NCI-H2081 (cell line): ENCODE measurements at regions not wholly inside any gene's neighbourhood (a gene's known extent, or its start where the extent isn't known, plus 50 kb on each side); places are given as distances from the start of the nearest gene placed in this dataset.

Experiments used
- DNase-seq, 2 experiments: peaks; one replicate each; lab custom pipeline; 2025; lab: John Stamatoyannopoulos, UW

GRCh38 chr1:194338241-194338948, 1152.0 kb upstream of the B3GALT2 start:
- no peak for DNase-seq

DNA sequence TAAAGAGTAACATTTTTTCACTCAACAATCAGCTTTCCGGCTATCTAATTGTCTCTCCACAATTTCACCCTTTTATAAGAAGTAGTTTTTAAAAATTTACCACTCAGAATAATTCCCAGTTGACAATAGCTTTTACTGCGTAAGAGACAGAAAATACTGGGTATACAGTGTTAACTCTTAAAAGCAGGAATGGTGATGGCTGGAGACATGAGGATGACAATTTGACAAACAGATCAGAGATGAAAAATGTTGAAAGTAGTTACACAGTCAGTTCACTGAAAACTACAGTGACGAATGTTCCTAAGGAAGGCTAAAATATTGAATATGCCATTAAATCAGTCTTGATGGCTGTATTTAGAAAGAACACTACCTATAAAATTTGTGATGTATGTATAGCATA, 1146.8 kb upstream of the B3GALT2 start:
- no peak for DNase-seq

DNA sequence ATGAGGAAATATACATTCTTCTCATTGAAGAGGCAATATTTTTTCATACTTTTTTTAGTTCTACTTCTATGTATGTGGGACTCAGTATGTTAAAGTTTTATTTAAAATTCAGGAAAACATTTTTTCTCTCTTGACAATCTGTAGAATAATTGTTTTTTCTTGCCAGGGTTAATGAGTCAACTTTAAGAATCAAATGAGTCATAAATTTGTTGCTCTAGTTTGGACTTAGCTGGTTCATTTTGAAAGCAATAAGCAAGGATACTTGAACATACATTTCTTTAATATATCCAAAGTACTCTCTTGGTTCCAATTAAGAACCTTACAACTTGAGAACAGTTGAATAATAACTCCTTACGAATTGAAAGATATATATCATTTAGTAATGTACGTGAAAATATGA, 1145.3 kb upstream of the B3GALT2 start:
- no peak for DNase-seq

DNA sequence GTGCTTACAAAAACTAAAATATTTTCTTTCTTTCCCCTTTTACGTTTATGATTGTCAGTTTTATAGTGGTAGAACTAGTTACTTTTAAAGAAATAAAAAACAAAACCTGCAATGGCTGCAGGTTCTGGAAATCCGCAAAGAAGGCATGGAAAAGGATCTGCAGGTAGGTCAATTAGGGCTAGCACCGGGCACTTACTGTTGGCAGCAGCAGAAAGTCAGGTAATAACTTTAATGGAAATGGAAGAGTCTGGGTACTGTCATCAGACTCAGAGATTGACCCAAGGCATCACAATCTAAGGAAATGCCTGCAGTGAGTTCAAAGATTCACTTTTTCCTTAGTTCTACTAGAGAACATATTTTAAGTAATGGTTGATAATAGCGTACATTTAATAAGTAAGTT, 1136.3 kb upstream of the B3GALT2 start:
- DNase-seq, result no peak

DNA sequence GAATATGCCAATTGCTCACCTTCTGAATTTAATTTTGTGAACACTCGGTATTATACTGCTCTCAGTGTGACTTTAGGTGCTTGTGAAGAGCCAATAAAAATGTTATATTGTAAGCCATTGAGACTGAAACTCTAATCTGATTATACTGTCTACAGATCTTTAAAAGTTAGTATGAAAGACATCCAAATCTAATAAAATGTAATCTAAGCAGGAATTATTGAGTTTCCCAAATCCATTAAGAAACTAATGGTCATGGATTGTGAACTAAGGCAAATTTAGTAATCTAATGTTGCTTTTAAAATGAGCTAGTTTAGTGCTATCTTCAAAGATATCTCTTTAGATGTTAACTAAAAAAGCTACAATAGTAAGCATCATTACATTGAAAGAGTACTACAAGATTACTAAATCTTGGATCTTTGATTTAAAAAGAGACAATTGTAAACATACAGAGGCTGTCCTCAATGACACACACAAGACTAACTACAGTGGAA, 1132.4 kb upstream of the B3GALT2 start:
- no peak for DNase-seq

DNA sequence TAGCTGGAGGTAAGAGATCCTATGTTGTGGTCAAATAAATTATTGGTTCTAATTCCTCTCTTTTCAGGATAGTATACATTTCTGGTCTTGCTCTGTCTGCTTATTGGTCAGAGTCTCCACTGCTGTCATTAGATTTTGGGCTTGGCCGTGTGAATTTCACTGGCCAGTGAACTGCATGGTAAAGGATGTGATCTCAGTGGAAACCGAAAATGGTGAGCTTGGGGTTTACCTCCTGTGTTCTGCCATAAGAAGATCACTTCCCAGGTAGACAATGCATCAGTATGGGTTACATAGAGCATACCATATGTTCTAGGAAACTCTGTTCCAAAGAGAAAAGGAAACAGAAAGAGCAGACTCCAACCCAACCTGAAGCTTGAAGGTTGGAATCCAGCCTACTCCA, 1123.3 kb upstream of the B3GALT2 start:
- DNase-seq, result no peak

GRCh38 chr1:194309269-194309668, 1122.9 kb upstream of the B3GALT2 start:
- DNase-seq, result no peak

DNA sequence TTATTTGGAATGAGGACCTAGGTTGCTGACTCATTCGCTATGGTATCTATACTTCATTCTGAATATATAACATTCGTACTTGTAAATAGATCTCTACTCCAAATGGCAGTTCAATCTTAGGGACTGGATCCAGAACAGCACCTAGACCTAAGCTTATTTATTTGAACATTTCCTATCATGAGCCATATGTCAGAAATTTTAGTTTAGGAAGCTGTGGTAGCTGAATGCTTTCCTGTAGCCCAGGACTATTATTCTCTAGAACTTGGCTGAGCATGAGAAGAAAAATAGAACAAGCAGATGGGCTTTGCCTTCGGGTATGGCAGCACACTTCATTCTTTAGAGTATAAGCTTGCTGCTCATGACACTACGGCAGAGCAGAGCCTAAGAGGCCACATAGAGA, 1114.4 kb upstream of the B3GALT2 start:
- DNase-seq, result no peak

DNA sequence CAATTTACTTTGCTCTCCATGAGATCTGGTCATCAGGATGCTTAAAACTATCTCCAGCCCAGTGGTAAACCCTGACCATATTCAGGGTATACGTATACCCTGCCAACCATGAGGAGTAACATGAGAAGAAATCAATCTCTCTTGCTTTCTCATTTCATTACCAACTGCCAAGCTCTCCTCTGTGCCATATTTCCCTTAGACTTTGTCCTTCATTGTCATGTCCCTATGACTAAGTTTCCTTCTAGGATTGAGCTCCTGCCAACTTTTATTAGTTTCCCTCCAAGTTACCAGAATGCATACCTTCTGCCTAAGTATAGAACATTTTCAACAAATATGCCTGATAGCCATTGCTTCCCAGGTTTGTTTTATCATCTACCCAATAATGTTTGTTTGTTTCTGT, 1113.9 kb upstream of the B3GALT2 start:
- DNase-seq, result no peak

GRCh38 chr1:194298007-194298598, 1111.7 kb upstream of the B3GALT2 start:
- DNase-seq, result no peak

DNA sequence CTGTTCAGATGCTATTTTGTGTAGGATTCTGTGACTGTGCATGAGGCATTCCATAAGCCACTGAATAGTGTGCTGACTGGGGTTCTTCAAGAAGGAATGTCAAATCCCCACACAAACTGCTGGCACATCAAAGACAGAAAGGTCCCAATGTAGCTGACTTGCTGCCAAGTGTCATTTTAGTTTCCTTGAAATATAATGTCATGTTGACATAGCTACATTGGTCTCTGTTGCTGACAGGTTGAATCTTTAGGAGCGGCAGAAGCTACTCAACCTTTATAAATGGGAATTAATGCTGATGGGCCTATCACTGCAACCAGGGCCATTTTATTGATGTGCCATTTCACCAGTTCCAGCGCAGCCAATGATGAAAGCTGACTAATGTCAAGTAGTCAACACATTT, 1110.7 kb upstream of the B3GALT2 start:
- DNase-seq, result no peak

DNA sequence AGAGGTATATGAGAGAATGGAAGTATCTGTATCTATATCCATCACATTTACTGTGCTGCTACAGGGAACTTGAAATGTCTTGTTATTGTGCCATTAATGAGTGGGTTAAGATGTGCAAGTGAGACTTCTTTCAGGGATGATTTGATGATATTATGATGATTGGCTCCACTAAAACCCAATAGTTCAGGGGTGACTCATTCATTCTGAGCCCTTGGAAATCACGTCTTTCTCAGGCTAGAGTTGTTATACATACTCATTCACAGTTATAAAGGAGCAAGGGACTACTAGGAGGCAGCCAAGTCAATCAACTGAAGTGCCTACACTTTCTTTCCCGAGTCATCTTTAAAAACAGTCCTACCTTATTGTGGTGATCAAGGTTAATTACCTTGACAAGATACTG, 1109.8 kb upstream of the B3GALT2 start:
- DNase-seq, result no peak

GRCh38 chr1:194295685-194296084, 1109.3 kb upstream of the B3GALT2 start:
- DNase-seq, result peak; percentile 64 to 85

GRCh38 chr1:194293851-194294405, 1107.5 kb upstream of the B3GALT2 start:
- no peak for DNase-seq

- DNase-seq, result no peak
Observed at GRCh38 chr1:194292966-194293365, 1106.6 kb upstream of the B3GALT2 start.

DNA sequence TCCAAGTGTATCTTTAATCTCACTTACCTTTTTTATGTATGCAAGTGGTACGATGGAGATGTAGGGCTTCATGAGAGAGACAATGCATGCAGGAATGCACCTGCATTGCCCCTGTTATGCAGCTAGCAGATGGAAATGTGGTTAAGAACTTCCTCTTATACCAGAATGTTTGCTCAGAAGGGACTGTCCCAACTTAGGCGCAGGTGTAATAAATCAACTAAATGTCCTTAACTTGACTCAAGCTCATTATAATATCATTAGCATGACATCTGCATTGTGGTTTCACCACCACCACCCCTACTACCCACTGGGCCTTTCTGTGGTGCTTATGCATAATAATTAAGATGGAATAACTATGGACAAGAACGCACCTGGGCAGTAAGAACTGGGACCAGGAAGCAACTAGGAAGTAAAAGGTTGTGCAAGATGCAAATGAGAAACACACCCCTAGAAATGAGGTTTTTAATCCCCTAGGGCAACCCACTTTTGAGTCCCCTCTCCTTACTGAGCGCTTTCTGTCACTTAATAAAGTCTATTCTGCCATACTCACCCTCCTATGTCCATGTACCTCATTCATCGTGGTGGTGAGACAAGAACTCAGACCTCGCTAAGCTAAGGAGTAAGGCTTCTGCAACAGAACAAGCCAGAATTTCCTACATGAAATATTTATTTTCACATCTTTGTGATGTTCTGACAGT, 1103.3 kb upstream of the B3GALT2 start:
- no peak for DNase-seq

- DNase-seq, result no peak
Observed at GRCh38 chr1:194288238-194288637, 1101.8 kb upstream of the B3GALT2 start.

- no peak for DNase-seq
Observed at GRCh38 chr1:194281376-194281775, 1095.0 kb upstream of the B3GALT2 start.

DNA sequence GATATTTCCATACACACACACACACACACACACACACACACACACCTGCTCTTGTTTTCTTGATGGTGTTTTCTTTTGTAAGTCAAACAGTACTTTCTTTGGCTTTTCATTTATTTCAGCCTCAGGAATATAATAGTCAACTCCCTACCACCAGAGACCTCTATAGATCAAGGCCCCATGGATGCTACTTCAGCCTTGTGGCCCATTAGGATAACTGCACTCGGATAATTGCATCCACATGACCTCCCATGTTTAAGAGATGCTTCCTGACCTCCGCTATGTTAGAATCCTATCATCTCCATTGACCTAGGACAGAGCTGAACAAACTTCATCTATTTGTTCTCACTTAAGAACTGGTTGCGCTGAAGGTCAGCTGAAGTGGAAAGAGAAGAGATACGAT, 1094.0 kb upstream of the B3GALT2 start:
- no peak for DNase-seq

- DNase-seq, result no peak
Observed at GRCh38 chr1:194279975-194280374, 1093.6 kb upstream of the B3GALT2 start.

GRCh38 chr1:194277927-194278326, 1091.5 kb upstream of the B3GALT2 start:
- no peak for DNase-seq

GRCh38 chr1:194273660-194274059, 1087.2 kb upstream of the B3GALT2 start:
- no peak for DNase-seq

- DNase-seq, result no peak
Observed at GRCh38 chr1:194268839-194269238, 1082.4 kb upstream of the B3GALT2 start.
